ENCODE measurements at regions not wholly inside any gene's neighbourhood (a gene's known extent, or its start where the extent isn't known, plus 50 kb on each side); places are given as distances from the start of the nearest gene placed in this dataset.

GRCh38 chr18:34942276-34942675, 98.9 kb upstream of the MAPRE2 start:
- DNase-seq: no peak
- Histone ChIP-seq H3K4me1 (no peaks in the 10 kb centered on the region), H3K27ac (no peak overlapping the region), H3K4me3 (no peak overlapping the region), H3K9me3 (no peaks in the 10 kb centered on the region), H3K36me3 (no peaks in the 10 kb centered on the region), H3K27me3 (peaks cover 0 to 2% of the 10 kb centered on the region in 2 donors)
- intact Hi-C loops (cut with DNase I): no loop called here
- ATAC-seq: no peak
- TF ChIP-seq CTCF (IDR thresholded peaks at IDR 0.05): no peak

GRCh38 chr18:34942975-34943374, 98.2 kb upstream of the MAPRE2 start:
- ATAC-seq (no peak), DNase-seq (no peak)
- no peaks in the 10 kb centered on the region for H3K36me3 ChIP-seq
- intact Hi-C loops (cut with DNase I): no loop called here
- H3K9me3 ChIP-seq: no peaks in the 10 kb centered on the region
- H3K4me1 ChIP-seq: no peaks in the 10 kb centered on the region
- H3K27me3 ChIP-seq: no peaks in the 10 kb centered on the region
- TF ChIP-seq CTCF (IDR thresholded peaks at IDR 0.05): no peak
- no peak overlapping the region for H3K27ac ChIP-seq
- H3K4me3 ChIP-seq: no peak overlapping the region

GRCh38 chr18:34943587-34943986, 97.6 kb upstream of the MAPRE2 start:
- no peak for ATAC-seq
- no peak for DNase-seq
- Histone ChIP-seq H3K4me1 (no peaks in the 10 kb centered on the region), H3K36me3 (no peaks in the 10 kb centered on the region), H3K27me3 (no peaks in the 10 kb centered on the region), H3K4me3 (no peak overlapping the region), H3K9me3 (no peaks in the 10 kb centered on the region), H3K27ac (no peak overlapping the region)
- intact Hi-C loops (cut with DNase I): no loop called here
- TF ChIP-seq CTCF (IDR thresholded peaks at IDR 0.05): no peak

GRCh38 chr18:34947711-34948125, 93.5 kb upstream of the MAPRE2 start:
- H3K4me3 ChIP-seq: no peak overlapping the region
- no peak overlapping the region for H3K27ac ChIP-seq

GRCh38 chr18:34951625-34952379, 89.4 kb upstream of the MAPRE2 start:
- Histone ChIP-seq H3K27ac (no peak overlapping the region), H3K4me3 (no peak overlapping the region), H3K9me3 (no peaks in the 10 kb centered on the region), H3K36me3 (no peaks in the 10 kb centered on the region), H3K27me3 (no peaks in the 10 kb centered on the region), H3K4me1 (no peaks in the 10 kb centered on the region)
- no peak for ATAC-seq
- DNase-seq: no peak
- TF ChIP-seq CTCF (IDR thresholded peaks at IDR 0.05): no peak
- intact Hi-C loops (cut with DNase I): no loop called here

More at GRCh38 chr18:34947711-34948125, 93.5 kb upstream of the MAPRE2 start:
- H3K4me1 ChIP-seq: no peaks in the 10 kb centered on the region
- no peaks in the 10 kb centered on the region for H3K9me3 ChIP-seq
- no peaks in the 10 kb centered on the region for H3K36me3 ChIP-seq
- no peaks in the 10 kb centered on the region for H3K27me3 ChIP-seq
- TF ChIP-seq CTCF (IDR thresholded peaks at IDR 0.05): no peak
- intact Hi-C loops (cut with DNase I): no loop called here
- no peak for ATAC-seq
- no peak for DNase-seq
